Fibroblast of pulmonary artery (primary cell): ENCODE measurements at regions not wholly inside any gene's neighbourhood (a gene's known extent, or its start where the extent isn't known, plus 50 kb on each side); places are given as distances from the start of the nearest gene placed in this dataset.
A peak's percentile ranks its signal among the peaks of the same experiment; 100 is the strongest.

ENCODE experiments used
- DNase-seq: peaks from one replicate; pipeline ENCODE4 v3.0.0-alpha.2; 2010; ENCODE audit warnings: low read depth
- H3K4me3 ChIP-seq: replicated peaks from 2 replicates; pipeline ENCODE4 v1.5.1; 2011; ENCODE audit warnings: low read depth, mild to moderate bottlenecking, control low read depth, low read length, moderate library complexity
- CTCF ChIP-seq: IDR thresholded peaks from 2 replicates; pipeline ENCODE4 v1.5.1; 2011; ENCODE audit warnings: mild to moderate bottlenecking, control low read depth, low read length, inconsistent platforms; ENCODE audit errors: missing control alignments

DNA sequence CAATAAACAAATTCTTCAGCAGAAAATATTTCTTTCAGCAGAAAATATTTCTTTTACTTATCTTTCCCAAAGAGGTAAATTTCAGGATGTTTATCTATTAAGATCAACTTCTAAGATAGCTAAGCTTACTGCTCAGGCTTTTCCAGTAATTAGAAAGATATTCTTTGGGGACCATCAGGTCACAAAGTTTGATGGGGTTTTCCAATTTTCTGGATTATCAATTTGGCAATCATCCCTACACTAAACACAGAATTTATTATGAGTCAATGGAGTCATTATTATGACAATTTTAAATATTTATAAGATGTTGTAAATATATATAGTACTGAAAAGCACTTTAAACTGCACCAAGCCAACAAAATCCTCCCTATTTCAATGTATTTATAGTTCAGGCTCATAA lies 137.6 kb downstream of the AKAP11 start:
- no peak overlapping the region for H3K4me3 ChIP-seq
- TF ChIP-seq CTCF = no peak
- no peak for DNase-seq

GRCh38 chr13:42412812-42413483 lies 141.0 kb downstream of the AKAP11 start:
- TF ChIP-seq CTCF = no peak
- DNase-seq = no peak

DNA sequence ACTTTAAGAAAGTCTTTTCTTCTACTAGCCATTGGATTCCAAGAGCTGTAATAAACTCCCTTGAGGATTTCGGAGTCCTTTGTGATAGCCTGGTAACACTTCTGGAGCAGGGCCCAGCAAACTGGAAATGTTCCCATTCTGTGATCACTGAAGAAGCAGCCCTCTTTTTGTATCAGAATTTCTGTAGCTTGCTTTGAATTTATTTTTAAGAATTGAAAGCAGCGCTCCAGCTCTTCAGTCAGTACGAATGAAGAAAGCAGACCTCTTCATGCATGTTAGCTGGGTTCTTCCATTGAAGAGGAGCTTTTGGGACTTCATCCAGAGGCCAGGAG lies 141.5 kb downstream of the AKAP11 start:
- DNase-seq = peak; percentile 26
- H3K4me3 ChIP-seq = no peak overlapping the region
- TF ChIP-seq CTCF = no peak

More at GRCh38 chr13:42412812-42413483, 141.0 kb downstream of the AKAP11 start:
- H3K4me3 ChIP-seq = no peak overlapping the region

DNA sequence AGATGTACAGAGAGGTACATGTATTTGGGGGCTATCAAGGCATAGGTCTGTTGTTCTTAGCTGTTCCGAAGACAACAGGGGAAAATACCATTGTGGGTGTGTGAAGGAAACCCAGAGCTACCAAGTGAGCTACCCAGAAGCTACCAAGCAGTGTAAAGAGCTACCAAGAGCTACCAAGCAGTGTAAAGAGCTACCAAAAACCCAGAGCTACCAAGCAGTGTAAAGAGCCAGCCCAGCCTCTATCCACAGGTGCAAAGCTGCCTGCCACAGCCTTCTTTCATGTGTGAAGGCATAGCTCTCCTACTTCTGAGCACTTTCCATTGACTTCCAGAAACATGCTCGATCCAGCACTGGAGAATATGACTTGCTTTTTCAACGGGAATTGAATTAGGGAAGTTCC lies 145.7 kb downstream of the AKAP11 start:
- no peak for TF ChIP-seq CTCF
- DNase-seq = no peak

DNA sequence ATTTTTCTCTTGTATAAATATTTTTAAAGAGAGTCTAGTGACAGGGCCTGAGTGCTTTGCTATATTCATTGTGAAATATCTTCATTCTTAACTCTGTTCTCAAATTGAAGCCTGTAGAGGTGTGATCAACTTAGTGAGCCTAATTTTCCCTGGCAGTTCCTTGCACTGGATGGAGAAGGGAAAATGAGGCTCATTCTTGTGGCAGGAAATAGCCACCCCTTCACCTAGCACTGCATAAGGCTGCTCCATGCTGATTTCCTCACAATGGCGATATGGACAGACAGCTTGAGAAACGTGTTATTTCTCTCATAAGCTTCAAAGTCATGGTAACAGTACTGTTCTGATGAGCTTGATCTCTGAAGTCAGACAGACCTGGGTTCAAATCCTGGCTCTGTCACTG lies 146.2 kb downstream of the AKAP11 start:
- H3K4me3 ChIP-seq = no peak overlapping the region
- TF ChIP-seq CTCF = no peak
- no peak for DNase-seq

More for the DNA sequence above, 145.7 kb downstream of the AKAP11 start:
- no peak overlapping the region for H3K4me3 ChIP-seq

- H3K4me3 ChIP-seq = no peak overlapping the region
- no peak for DNase-seq
- TF ChIP-seq CTCF = no peak
Observed at GRCh38 chr13:42420304-42420703, 148.4 kb downstream of the AKAP11 start.

GRCh38 chr13:42422681-42423080 lies 150.7 kb downstream of the AKAP11 start:
- no peak for DNase-seq
- H3K4me3 ChIP-seq = no peak overlapping the region
- TF ChIP-seq CTCF = no peak
